ENCODE measurements at regions not wholly inside any gene's neighbourhood (a gene's known extent, or its start where the extent isn't known, plus 50 kb on each side); places are given as distances from the start of the nearest gene placed in this dataset.

GRCh38 chr22:49097171-49097925, 730.3 kb downstream of the BRD1 start:
- ATAC-seq (no peak), DNase-seq (no peak)
- Histone ChIP-seq H3K4me3 (no peak overlapping the region), H3K9me3 (no peaks in the 10 kb centered on the region), H3K27me3 (peaks cover 0 to 35% (median 0%) of the 10 kb centered on the region in 9 donors), H3K36me3 (no peaks in the 10 kb centered on the region), H3K27ac (no peak overlapping the region), H3K4me1 (no peaks in the 10 kb centered on the region)
- intact Hi-C loops (cut with DNase I), result no loop called here
- WGBS, 4 donors, result 85 to 88% (median 88%) methylated on average over 15 to 20 of the region's 20 CpGs
- TF ChIP-seq, protein P1, sequence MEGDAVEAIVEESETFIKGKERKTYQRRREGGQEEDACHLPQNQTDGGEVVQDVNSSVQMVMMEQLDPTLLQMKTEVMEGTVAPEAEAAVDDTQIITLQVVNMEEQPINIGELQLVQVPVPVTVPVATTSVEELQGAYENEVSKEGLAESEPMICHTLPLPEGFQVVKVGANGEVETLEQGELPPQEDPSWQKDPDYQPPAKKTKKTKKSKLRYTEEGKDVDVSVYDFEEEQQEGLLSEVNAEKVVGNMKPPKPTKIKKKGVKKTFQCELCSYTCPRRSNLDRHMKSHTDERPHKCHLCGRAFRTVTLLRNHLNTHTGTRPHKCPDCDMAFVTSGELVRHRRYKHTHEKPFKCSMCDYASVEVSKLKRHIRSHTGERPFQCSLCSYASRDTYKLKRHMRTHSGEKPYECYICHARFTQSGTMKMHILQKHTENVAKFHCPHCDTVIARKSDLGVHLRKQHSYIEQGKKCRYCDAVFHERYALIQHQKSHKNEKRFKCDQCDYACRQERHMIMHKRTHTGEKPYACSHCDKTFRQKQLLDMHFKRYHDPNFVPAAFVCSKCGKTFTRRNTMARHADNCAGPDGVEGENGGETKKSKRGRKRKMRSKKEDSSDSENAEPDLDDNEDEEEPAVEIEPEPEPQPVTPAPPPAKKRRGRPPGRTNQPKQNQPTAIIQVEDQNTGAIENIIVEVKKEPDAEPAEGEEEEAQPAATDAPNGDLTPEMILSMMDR (IDR thresholded peaks at IDR 0.05), result no peak
- TF ChIP-seq POLR2A (IDR thresholded peaks at IDR 0.05), result no peak

GRCh38 chr22:49096476-49096875, 731.2 kb downstream of the BRD1 start:
- DNase-seq (peak in 1 of 5 donors; percentile 6), ATAC-seq (no peak)
- H3K9me3 ChIP-seq, result no peaks in the 10 kb centered on the region
- peaks cover 0 to 36% (median 2%) of the 10 kb centered on the region in 9 donors for H3K27me3 ChIP-seq
- no peak overlapping the region for H3K27ac ChIP-seq
- no peaks in the 10 kb centered on the region for H3K36me3 ChIP-seq
- no peak for TF ChIP-seq POLR2A (IDR thresholded peaks at IDR 0.05)
- TF ChIP-seq, protein P1 (IDR thresholded peaks at IDR 0.05), result no peak
- 83 to 88% (median 85%) methylated on average over 9 of the region's 9 CpGs for WGBS, 4 donors
- H3K4me3 ChIP-seq, result no peak overlapping the region
- H3K4me1 ChIP-seq, result no peaks in the 10 kb centered on the region
- intact Hi-C loops (cut with DNase I), result no loop called here

DNA sequence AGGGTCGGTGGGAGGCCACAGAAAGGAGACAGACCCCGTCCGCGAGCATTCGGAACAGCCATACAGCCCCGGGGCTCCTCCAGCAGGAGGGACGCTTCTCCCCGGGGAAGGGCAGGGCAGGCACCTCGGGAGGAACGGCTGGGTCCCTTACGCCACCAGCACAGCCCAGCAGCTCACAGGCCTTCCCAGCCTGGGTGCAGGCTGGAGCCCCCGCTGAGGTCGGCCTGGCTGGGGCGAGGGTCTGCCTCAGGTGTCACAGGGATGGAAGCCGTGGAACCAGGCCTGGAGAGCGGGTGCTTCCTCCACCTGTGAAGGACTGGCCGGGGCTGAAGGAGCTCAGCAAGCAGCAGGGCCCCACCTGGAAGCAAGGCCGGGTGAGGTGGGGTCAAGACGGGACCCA, 732.3 kb downstream of the BRD1 start:
- no peaks in the 10 kb centered on the region for H3K36me3 ChIP-seq
- intact Hi-C loops (cut with DNase I), result no loop called here
- H3K4me1 ChIP-seq, result no peaks in the 10 kb centered on the region
- ATAC-seq (no peak), DNase-seq (peak in 1 of 5 donors; percentile 36)
- no peak for TF ChIP-seq POLR2A (IDR thresholded peaks at IDR 0.05)
- TF ChIP-seq, protein P1 (IDR thresholded peaks at IDR 0.05), result no peak
- no peaks in the 10 kb centered on the region for H3K9me3 ChIP-seq
- peaks cover 0 to 38% (median 3%) of the 10 kb centered on the region in 9 donors for H3K27me3 ChIP-seq
- no peak overlapping the region for H3K4me3 ChIP-seq
- 82 to 85% (median 83%) methylated on average over 16 to 19 of the region's 19 CpGs for WGBS, 4 donors
- H3K27ac ChIP-seq, result no peak overlapping the region

GRCh38 chr22:49094858-49095257, 732.8 kb downstream of the BRD1 start:
- Histone ChIP-seq H3K4me3 (no peak overlapping the region), H3K9me3 (no peaks in the 10 kb centered on the region), H3K27me3 (peaks cover 0 to 39% (median 3%) of the 10 kb centered on the region in 9 donors), H3K27ac (no peak overlapping the region), H3K4me1 (no peaks in the 10 kb centered on the region), H3K36me3 (no peaks in the 10 kb centered on the region)
- TF ChIP-seq POLR2A (IDR thresholded peaks at IDR 0.05), result no peak
- TF ChIP-seq, protein P1 (IDR thresholded peaks at IDR 0.05), result no peak
- intact Hi-C loops (cut with DNase I), result no loop called here
- 56 to 71% (median 67%) methylated on average over 15 to 18 of the region's 18 CpGs for WGBS, 4 donors
- DNase-seq, result no peak
- ATAC-seq, result no peak

All from heart left ventricle (tissue), 16 donors.